GM21390 (cell line): ENCODE measurements at regions not wholly inside any gene's neighbourhood (a gene's known extent, or its start where the extent isn't known, plus 50 kb on each side); places are given as distances from the start of the nearest gene placed in this dataset.
A peak's percentile ranks its signal among the peaks of the same experiment; 100 is the strongest.
"Not testable (repeated sequence)": the region's sequence is repeated elsewhere in the genome, so short reads cannot be mapped to it uniquely, and the experiment has no call there.

Experiments used
- ATAC-seq: cut with Tn5 transposase; IDR thresholded peaks from one replicate; pipeline ENCODE4 v1.9.1; 2021; ENCODE audit not compliant: unreplicated experiment

- ATAC-seq, result not testable (repeated sequence)
Measured at GRCh38 chr10:46095943-46096342, 49.9 kb upstream of the MSMB start.

- ATAC-seq, result no peak
Measured at GRCh38 chr10:46096446-46096845, 50.4 kb upstream of the MSMB start.

GRCh38 chr10:46096909-46097575, 51.0 kb upstream of the MSMB start:
- ATAC-seq, result no peak

- ATAC-seq, result no peak
Measured at GRCh38 chr10:46097576-46098317, 51.7 kb upstream of the MSMB start.

GRCh38 chr10:46098386-46098785, 52.3 kb upstream of the MSMB start:
- no peak for ATAC-seq

GRCh38 chr10:46098925-46099324, 52.9 kb upstream of the MSMB start:
- ATAC-seq, result not testable (repeated sequence)

DNA sequence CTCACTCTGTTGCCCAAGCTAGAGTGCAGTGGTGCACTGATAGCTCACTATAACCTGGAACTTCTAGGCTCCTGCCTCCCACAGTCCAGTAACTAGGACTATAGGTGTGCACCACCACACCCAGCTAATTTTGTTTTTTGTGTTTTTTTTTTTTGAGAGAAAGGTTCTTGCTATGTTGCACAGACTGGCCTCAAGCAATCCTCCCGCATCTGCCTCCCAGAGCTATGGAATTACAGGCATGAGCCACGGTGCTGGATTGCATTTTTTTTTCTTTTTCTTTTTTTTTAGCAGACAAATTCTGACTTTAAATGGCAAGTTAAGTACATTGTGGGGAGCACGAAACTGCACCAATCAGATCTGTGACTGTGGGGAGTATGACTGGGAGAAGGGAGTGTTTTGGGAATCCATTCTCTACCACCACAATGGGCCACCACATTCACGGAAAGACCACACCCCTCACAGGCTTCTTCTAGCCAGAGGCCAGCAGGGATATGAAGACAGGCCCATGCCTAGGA, 58.1 kb upstream of the MSMB start:
- no peak for ATAC-seq

- ATAC-seq, result not testable (repeated sequence)
Measured at GRCh38 chr10:46105416-46105815, 59.3 kb upstream of the MSMB start.

DNA sequence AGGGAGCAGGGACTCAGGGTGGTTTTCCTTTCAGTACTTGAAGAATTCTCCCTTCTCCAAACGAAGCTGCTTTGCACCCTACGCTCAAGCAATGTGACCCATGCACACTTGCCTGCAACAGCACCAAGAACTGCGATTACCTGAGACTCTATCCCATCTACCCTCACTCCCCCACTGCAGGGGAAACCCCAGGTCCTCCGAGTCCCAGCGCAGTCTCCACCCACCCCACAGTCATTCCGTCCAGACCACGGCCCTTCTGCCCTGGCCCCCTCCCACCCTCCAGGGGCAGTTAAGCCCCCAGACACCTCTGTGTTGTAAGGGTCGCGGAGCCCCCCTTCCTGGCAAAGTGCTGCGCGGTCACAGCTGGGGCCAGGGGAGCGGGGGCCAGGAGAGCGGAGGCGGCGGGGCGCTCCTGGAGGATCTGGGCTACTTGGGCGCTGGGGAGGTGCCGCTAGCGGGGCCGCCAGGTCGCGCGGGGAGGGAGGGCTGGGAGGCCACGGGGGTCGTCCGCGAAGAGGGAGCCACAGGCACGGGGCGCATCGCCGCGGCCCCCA, 59.9 kb upstream of the MSMB start:
- not testable (repeated sequence) for ATAC-seq

- ATAC-seq, result peak; percentile 95
Measured at GRCh38 chr10:46106410-46107255, 60.6 kb upstream of the MSMB start.

GRCh38 chr10:46108158-46108499, 62.1 kb upstream of the MSMB start:
- not testable (repeated sequence) for ATAC-seq

- ATAC-seq, result not testable (repeated sequence)
Measured at GRCh38 chr10:46154271-46154670, 108.2 kb upstream of the MSMB start.

- ATAC-seq, result not testable (repeated sequence)
Measured at GRCh38 chr10:46154683-46155082, 108.6 kb upstream of the MSMB start.

DNA sequence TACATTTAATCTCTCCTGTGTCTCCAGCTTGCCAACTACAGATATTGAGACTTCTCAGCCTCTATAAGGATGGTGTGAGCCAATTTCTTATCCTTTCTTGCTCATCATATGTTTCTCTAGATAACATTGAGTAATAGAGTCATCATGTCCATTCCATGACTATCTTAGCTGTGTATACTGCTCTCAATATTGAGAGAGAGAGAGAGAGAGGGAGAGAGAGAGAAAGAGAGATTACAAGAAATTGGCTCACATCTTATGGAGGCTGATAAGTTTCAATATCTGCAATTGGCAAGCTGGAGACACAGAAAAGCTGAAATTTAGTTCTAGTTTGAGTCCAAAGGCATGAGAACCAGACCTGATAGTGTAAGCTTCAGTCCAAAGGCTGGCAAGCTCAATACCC, 110.8 kb upstream of the MSMB start:
- ATAC-seq, result not testable (repeated sequence)

GRCh38 chr10:46169736-46170135, 117.1 kb upstream of the ANTXRL start:
- no peak for ATAC-seq

GRCh38 chr10:46170789-46171188, 116.0 kb upstream of the ANTXRL start:
- ATAC-seq, result no peak

- no peak for ATAC-seq
Measured at GRCh38 chr10:46171661-46172060, 115.1 kb upstream of the ANTXRL start.

DNA sequence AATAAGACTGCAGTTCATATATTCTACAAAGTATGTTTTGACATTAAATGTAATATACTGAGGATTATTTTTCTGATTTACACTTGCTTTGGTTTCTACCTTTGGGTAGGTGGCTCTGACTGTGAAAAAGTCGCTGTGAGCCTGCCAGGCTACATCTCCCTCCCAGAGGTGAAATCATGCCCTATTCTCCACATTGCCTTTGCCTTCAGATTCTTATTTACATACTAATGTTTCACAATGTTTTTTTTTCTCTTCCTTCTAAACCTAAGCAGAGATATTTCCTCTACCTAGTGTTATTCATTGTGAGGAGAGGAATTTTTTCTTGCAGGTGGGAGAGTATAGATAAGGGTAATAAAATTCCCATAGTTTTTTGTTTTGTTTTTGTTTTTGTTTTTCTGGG, 111.5 kb upstream of the ANTXRL start:
- no peak for ATAC-seq

DNA sequence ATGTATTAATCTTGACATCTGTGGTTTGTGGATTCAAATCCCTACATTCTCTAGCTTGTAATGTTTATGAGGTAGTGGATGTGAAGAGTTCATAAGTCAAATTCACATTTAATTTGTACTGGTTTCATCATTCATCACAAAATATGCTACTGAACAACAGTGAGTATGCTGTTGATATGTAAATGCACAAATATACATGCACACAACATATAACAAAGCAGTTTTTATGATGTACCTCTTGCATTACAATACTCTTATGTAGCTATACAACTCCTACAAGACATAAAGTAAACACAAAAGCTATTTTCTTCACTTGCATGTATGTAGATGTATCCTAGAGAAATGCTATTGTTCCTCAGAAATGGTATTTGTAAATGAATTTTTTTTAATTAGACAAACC, 111.0 kb upstream of the ANTXRL start:
- no peak for ATAC-seq

DNA sequence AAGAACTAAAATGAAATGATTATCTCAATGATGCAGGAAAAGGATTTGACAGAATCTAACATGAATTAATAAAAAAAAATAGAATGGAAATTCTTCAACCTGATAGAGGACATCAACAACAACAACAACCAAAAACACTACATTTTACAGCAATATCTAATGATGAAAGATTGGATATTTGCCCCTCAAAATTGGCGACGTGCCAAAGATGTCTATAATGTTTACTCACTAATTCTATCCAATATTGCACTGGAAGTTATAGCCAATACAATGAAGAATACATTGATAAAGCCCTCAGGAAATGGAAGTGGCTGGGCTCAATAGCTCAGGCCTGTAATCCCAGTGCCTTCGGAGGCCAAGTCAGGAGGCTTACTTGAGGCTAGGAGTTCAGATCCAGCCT, 99.4 kb upstream of the ANTXRL start:
- ATAC-seq, result not testable (repeated sequence)

DNA sequence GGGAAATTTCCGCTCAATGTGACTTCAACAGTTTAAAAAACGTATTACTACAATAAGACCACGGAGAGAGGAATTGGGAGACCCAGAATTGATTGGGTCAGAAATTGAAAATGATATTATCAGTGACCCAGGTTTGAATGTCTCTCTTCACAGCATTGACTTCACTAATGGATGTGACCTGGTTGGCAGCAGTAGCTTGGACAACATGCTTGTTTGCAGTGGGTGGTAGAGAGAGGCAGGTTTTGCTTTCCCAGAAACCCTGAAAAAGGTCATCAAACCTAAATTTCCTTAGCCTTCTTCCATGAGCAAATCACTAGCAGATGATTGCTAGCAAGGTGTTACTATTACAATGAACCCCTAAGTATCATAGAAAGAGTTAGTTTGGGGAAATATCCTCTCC, 89.7 kb upstream of the ANTXRL start:
- ATAC-seq, result no peak
